H1 (cell line): ENCODE measurements at regions not wholly inside any gene's neighbourhood (a gene's known extent, or its start where the extent isn't known, plus 50 kb on each side); places are given as distances from the start of the nearest gene placed in this dataset.

ENCODE experiments used
- ATF3 ChIP-seq: IDR thresholded peaks from 2 replicates; pipeline ENCODE4 v1.6.1; 2011; ENCODE audit warnings: low read depth, mild to moderate bottlenecking, low read length; ENCODE audit not compliant: insufficient read depth
- BRCA1 ChIP-seq: IDR thresholded peaks from 2 replicates; pipeline ENCODE4 v1.6.1; 2012; ENCODE audit warnings: low read depth, low read length, improper control_type of control experiment
- CREB1 ChIP-seq: IDR thresholded peaks from 2 replicates; pipeline ENCODE4 v1.6.1; 2012; ENCODE audit warnings: inconsistent platforms
- CTCF ChIP-seq, 3 experiments: IDR thresholded peaks; 1 replicate in 2 of 3; 2 replicates in 1 of 3; pipeline versions ENCODE4 v1.5.1 to v1.6.1; 2011; ENCODE audit warnings: low read length in 3 of 3, mild to moderate bottlenecking in 3 of 3, inconsistent platforms in 2 of 3, low read depth in 1 of 3, moderate library complexity in 1 of 3; ENCODE audit not compliant: insufficient read depth in 1 of 3; ENCODE audit errors: control extremely low read depth in 1 of 3
- E2F6 ChIP-seq: IDR thresholded peaks from 2 replicates; pipeline ENCODE4 v1.6.1; 2012; ENCODE audit warnings: inconsistent platforms
- EGR1 ChIP-seq: IDR thresholded peaks from 2 replicates; pipeline ENCODE4 v1.6.1; 2011; ENCODE audit warnings: low read depth, low read length, borderline replicate concordance
- HDAC2 ChIP-seq, 2 experiments: fragments of 300-600 bp in 1 of 2; sonication (generic) in 1 of 2; IDR thresholded peaks; 2 replicates each; pipeline ENCODE4 v1.6.1; 2011 to 2012; ENCODE audit warnings: low read depth in 2 of 2, low read length in 2 of 2, mild to moderate bottlenecking in 2 of 2, moderate library complexity in 2 of 2, borderline replicate concordance in 1 of 2, inconsistent platforms in 1 of 2
- POLR2A ChIP-seq, 2 experiments: IDR thresholded peaks; 1 replicate in 1 of 2; 2 replicates in 1 of 2; pipeline ENCODE4 v1.6.1; 2011; ENCODE audit warnings: low read depth in 2 of 2, low read length in 2 of 2, mild to moderate bottlenecking in 2 of 2; ENCODE audit errors: control extremely low read depth in 1 of 2
- POLR2AphosphoS5 ChIP-seq: IDR thresholded peaks from 2 replicates; pipeline ENCODE4 v1.6.1; 2011; ENCODE audit warnings: low read depth, low read length
- TF ChIP-seq, protein P1 (sequence below): IDR thresholded peaks from 2 replicates; pipeline ENCODE4 v1.6.1; 2012; ENCODE audit warnings: inconsistent platforms

GRCh38 chr2:163481515-163481914, 254.3 kb downstream of the FIGN start:
- TF ChIP-seq CTCF (IDR thresholded peaks at IDR 0.05; ENCODE audit: control extremely low read depth in 1 of 3, insufficient read depth in 1 of 3, low read depth in 1 of 3, low read length in 3 of 3) (no peak), CREB1 (no peak), ATF3 (no peak), EGR1 (no peak), HDAC2 (IDR thresholded peaks at IDR 0.05; ENCODE audit: borderline replicate concordance in 1 of 2, low read depth in 2 of 2, low read length in 2 of 2) (no peak), E2F6 (no peak), POLR2AphosphoS5 (no peak), POLR2A (IDR thresholded peaks at IDR 0.05; ENCODE audit: control extremely low read depth in 1 of 2, low read depth in 2 of 2, low read length in 2 of 2) (no peak), BRCA1 (no peak)
- TF ChIP-seq, protein P1, sequence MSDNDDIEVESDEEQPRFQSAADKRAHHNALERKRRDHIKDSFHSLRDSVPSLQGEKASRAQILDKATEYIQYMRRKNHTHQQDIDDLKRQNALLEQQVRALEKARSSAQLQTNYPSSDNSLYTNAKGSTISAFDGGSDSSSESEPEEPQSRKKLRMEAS, result no peak
